ENCODE measurements at regions not wholly inside any gene's neighbourhood (a gene's known extent, or its start where the extent isn't known, plus 50 kb on each side); places are given as distances from the start of the nearest gene placed in this dataset.

GRCh38 chrX:10393241-10393640, 227.1 kb downstream of the MID1 start:
- no peak for DNase-seq (ENCODE audit: low spot score)

GRCh38 chrX:10393899-10394298, 226.5 kb downstream of the MID1 start:
- DNase-seq (ENCODE audit: low spot score) = no peak

GRCh38 chrX:10395179-10395578, 225.2 kb downstream of the MID1 start:
- peak; percentile 25 for DNase-seq (ENCODE audit: low spot score)
